HG03045 (cell line): ENCODE measurements at regions not wholly inside any gene's neighbourhood (a gene's known extent, or its start where the extent isn't known, plus 50 kb on each side); places are given as distances from the start of the nearest gene placed in this dataset.

Source experiments
- ATAC-seq: cut with Tn5 transposase; IDR thresholded peaks from one replicate; pipeline ENCODE4 v1.9.1; 2021; ENCODE audit warnings: mild to moderate bottlenecking, moderate library complexity; ENCODE audit not compliant: unreplicated experiment

DNA sequence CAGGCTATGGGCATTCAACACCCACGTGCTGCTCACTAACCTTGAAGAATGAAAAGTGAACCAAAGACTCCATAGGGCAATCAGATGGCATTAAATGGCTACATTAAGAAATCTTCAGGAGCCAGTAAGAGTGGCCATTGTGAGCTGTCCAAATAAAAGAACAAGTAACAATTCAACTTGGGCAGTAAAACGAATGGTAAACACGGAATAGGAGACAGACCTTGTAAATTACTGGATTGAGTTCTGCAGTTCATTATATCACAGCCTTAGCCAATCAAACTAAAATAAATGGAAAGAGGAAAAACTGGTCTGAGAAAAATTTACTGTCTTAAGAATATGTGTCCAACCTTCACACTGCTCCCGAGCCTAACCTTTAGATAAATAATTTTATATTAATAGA lies 306.5 kb upstream of the ZNF521 start:
- ATAC-seq = no peak

DNA sequence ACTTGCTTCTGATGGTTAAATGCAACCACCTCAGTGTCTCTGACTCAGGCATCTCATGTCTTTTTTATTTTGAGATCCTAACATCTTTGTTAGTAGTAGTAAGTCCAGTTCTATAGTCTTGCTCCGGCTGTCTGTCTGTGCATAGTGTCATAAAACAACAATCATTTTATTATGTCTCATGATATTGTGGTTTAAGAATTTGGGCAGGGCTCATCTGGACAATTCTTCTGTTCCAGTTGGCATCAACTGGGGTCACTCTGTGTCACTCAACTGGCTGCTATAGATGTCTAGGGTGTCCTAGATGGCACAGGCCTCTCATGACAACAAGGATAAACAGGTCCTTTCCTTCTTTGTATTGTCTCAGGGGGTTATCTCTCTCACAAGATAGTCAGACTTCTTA lies 299.6 kb upstream of the ZNF521 start:
- ATAC-seq = no peak

DNA sequence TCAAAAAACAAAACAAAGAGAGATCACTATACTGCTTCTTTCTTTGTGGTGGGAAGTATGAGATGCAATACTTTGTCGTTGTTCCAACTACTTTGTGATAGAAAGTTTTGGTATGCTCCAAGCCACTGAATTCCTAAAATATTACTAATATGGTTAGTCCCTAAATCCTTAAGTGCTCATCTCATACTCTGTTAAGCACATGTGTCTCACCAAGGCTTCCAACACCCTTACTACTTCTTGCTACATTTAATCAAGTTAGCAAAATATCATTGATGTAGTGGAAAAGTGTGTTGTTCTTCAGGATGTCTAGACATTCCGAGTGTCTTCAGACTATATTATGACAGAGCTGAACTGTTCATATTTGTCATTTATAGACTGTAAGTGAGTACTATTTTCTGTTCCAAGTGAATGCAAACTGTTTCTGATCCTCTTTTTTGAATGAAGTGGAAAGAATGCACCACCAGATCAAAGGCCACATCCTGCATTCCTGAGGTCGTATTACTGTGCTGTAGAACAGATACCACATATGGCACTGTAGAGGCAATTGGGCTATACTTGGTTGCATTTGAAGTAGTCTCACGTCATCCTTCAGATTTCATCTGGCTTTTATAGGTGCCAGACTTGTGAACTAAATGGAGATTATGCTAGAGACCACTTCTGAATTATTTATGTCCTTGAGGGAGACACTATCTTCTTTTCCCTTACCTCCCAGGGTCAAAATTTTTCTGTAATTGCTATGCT lies 298.4 kb upstream of the ZNF521 start:
- ATAC-seq = no peak

DNA sequence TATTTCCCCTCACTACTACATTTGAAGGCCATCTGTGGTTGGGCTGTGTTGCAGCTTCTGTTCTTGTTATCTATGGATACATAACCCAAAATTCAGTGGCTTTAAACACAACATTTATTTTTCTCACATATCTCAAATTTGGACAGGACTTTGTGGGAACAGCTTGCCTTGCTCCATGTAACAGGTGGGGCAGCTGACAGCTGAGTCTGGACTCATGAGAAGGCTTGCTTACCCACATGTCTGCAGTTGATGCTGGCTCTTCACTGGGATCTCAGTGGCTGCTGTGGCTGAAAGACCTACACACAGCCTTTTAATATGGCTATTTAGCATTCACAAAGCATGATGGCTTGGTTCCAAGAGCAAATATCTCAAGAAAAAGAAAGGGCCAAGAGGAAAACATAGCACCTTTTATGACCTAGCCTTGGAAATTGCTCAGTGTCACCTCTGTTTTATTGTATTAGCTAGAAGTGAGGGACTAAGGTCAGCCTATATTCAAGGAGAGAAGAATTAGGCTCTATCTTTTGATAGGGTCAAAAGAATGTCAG lies 296.8 kb upstream of the ZNF521 start:
- ATAC-seq = no peak

DNA sequence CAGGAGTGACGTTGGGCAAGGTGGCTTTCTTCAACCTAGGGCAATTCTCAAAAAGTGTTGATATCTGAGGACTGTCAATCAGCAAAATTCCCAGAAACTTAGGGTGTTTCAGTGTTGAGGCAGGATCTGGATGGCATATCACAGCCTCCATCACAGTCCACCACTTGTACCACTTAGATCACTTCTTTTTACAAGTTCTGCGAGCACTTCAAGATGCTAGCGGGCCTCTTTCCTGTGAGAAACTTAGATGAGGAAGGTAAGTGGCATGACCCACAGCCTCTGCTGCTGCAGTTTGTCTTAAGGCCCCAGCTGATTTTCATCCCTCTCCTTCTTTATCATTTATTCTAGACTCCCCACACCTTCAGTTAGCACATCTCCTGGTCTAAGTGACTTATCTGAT lies 295.4 kb upstream of the ZNF521 start:
- no peak for ATAC-seq

GRCh38 chr18:25646971-25647370 lies 295.0 kb upstream of the ZNF521 start:
- no peak for ATAC-seq

DNA sequence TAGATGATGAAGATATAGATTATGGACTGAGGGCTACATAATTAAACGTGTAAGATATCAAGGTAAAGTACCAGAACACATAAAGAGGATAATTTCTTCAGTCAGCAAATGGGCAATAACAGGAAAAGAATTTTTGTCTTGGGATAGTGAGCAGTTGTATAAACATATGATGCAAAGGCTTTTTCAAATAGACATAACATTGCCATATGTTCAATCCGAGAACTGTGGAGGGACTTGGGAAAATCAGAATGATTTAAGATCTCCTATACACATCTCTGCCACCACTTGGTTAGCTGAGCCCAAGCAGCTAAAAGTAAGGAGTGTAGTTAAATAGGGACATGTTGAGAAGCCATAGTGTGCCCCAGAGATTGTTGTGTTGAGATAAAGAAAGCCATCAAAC lies 287.6 kb upstream of the ZNF521 start:
- no peak for ATAC-seq

GRCh38 chr18:25633563-25633962 lies 281.6 kb upstream of the ZNF521 start:
- ATAC-seq = no peak

- ATAC-seq = no peak
Observed at GRCh38 chr18:25630682-25631081, 278.7 kb upstream of the ZNF521 start.

- ATAC-seq = no peak
Observed at GRCh38 chr18:25621682-25622081, 269.7 kb upstream of the ZNF521 start.

DNA sequence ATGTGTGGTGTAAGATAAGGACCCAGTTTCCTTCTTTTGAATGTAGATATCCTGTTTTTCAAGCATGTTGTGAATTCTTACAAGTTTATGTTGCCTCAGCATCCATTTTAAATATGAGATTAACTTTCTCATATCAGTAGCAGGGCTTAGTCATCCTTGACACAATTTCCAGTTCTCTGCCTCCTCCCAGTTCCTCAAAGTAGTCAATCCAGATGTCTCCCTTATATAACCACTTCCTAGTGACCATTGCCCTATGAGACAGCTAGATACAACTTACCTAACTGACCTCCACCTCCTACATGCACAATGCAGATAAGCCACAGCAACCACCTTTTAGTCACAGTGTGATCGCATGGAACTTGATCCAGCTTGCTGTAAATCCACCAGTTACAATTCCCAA lies 269.2 kb upstream of the ZNF521 start:
- no peak for ATAC-seq

GRCh38 chr18:25614168-25614567 lies 262.2 kb upstream of the ZNF521 start:
- no peak for ATAC-seq

- no peak for ATAC-seq
Observed at GRCh38 chr18:25612466-25612865, 260.5 kb upstream of the ZNF521 start.

DNA sequence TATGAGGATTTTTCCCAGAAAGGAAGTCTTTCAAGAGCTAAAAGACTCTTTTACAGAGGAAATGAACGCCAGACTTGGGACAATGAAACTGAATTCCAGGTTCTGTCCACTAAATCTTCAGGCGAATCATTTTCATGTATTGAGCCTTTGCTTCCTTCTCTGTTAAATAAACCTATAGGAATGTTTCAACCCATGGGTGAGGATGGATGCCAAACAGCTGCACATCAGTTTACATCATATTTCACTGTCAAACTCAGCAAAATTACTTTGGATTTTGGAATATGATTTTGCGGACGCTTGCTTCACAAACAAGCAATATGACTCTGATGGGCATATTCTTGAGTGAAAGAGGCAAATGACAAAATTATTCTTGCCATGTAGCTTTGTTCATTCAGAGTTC lies 256.1 kb upstream of the ZNF521 start:
- ATAC-seq = no peak

DNA sequence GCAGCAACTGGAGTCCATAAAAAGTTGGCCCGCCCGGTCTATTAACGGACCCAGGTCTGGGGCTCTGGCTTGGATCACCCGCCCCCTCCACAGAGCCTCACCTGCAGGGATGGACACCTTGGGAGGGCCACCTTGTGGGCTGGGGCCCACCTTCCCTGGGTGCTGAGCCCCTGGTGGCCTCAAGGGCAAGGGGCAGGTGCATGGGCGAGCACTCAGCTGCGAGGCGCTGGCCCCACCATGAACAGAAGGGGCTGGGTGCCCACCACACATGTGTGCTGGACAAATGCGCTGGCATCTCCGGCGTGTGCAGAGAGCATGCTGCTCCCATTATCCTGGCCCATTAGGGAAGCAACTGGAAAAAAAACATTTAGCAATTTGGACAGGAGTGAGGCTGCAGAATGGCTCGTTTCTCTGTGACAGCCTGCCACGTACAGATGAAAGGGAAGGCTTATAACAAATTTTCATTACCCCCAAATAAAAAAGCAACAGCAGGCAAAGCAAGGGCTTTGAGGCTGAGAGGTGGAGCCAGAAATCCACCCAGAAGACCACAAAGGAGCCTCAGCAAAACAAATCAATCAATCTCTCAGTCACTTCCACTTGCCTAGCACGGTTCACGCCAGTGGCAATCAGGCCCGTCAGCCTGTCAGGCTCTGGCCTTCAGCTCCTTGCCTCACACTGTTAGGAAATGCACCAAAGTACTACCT lies 253.1 kb upstream of the ZNF521 start:
- ATAC-seq = no peak

GRCh38 chr18:25604196-25604893 lies 252.4 kb upstream of the ZNF521 start:
- ATAC-seq = no peak

DNA sequence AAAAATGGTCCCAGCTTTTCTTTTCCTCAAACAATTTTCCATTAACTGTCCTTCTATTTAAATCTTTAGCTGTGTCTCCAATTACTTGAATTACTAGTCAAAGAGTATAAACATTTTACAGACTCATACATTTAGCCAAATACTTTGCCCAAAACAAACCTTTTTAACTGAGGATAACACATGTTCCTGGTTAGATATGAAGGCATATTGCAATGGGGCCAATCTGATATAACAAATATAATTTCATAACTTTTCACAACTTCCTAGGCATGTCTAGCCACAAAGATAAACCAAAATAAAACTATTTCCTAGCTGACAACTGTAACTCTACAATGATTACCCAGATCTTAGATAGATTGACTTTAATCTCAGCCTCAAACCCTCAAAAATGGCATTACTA lies 247.5 kb upstream of the ZNF521 start:
- ATAC-seq = no peak

GRCh38 chr18:25597476-25597875 lies 245.5 kb upstream of the ZNF521 start:
- no peak for ATAC-seq

DNA sequence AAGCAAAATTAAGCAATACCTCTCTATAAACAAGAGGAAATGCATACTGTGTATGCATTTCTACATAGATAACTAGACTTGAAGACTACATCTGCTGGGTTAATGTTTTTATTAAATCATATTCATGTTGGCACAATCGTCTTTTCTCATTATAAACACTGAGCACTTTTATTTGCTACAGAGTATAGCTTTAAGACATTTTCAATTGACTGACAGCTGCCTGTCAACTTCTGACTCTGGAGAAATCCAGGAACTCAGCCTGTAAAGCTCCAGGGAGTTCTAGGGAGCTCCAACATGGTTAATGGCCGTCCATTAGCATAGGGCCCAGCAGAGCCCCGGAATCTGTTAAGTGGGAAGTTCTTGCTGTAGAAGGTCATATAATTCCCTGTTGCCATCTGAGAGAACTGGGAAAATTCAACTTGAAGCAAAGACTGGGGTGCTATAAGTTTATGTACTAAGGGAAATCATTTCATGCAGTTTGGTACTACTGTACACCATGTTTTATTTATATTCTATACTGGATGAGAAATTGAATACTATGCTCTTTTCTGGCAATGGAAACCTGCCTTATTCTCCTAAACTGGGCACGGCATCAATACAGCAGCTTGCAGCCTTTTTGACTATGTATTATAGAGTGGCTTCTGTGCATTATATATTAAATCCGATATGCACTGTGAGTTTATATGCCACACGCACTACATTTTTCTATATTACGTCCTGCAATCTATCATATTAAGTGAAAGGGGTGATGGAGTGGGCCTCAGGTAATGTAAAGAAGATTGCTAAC lies 243.5 kb upstream of the ZNF521 start:
- no peak for ATAC-seq

DNA sequence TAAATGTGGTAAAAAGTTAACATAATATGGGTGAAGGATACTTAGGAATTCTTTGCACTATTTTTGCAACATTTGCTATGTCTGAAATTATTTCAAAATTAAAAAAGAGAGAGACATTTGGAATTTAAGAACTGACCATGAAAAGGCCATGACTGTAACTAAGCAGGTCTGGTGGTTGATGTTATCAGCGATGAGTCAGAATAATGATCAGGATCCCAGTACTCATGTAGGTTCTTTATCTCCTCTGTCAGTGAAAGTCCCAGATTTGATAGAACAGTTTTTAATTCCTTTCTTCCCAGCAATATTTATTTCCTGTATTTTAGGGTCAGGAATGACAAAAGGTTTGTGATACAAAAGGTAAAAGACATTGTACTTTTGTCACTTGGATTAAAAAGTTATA lies 242.4 kb upstream of the ZNF521 start:
- no peak for ATAC-seq

DNA sequence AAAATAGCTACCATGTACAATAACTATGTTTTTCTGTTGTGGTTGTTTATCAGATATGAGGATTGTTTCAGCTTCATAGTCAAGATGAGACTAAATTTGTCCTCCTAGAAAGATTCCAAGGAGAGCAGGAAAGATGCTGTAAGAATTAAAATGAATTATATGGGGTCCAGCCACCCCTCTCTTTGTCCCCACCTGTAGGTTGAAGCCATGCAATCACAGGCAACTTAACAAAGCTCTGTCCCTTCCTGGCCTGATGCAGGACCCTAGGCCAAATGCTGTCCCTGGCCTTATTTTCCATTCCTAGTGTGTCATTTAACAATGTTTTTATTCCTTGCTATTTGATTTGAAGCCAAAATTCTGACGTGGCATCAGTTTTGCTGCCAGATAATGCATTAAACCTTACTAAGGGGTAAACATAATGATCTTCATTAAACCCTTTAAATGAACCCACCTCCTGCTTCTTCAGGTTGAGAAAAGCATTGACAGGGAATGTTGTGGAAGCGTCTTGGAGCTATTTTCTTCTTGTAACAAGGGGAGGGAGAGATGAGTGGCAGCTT lies 240.9 kb upstream of the ZNF521 start:
- ATAC-seq = no peak
